ENCODE measurements at regions not wholly inside any gene's neighbourhood (a gene's known extent, or its start where the extent isn't known, plus 50 kb on each side); places are given as distances from the start of the nearest gene placed in this dataset.
A peak's percentile ranks its signal among the peaks of the same experiment; 100 is the strongest.

DNA sequence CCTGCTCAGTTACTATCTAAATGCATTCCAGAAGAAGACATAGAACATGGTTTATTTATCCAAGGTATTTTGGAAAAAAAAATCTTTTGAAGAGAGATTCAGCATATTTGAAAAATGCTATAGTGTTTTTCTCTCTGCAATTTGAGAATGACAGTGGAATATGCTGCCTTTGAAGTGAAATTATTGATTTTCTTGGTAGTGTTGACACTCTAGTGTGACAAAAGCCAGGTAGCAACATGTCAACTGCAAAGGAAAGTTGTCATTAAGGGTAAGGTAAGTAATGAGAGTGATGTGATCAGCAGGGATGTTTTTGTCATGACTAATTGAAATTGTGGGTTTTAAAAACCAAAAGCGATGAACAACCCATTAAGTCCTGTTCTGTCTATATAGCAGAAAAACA, 1387.1 kb upstream of the TMEFF2 start:
- no peaks in the 10 kb centered on the region for H4K20me1 ChIP-seq (ENCODE audit: insufficient read depth, low read length)
- peaks cover 3% of the 10 kb centered on the region; the same call in 1 of the 2 replicates for H3K9me3 ChIP-seq (ENCODE audit: low read length)
- no peaks in the 10 kb centered on the region for H3K36me3 ChIP-seq (replicated peaks in 1 of 2; ENCODE audit: control insufficient read depth in 1 of 2, insufficient read depth in 2 of 2, low read length in 2 of 2)
- no peak overlapping the region for H3K4me2 ChIP-seq (ENCODE audit: low read depth, low read length)
- intact Hi-C loops (cut with micrococcal nuclease; ENCODE audit: unreplicated experiment) (loop anchor here (5.0 to 10.0 kb wide), 4 partner anchors 235 to 1390 kb away; partner anchors contain the start of gene TMEFF2), in situ Hi-C loops (cut with HindIII; ENCODE audit: extremely low pct_ligation_motif_present, low pct_unique_long_range_greater_than_20kb) (loop anchor here (25.0 kb wide), 1 partner anchor 820 kb away; no protein-coding TSS in a partner anchor)
- H3K9ac ChIP-seq (ENCODE audit: insufficient read depth, low read depth, low read length): no peak overlapping the region
- H3K27ac ChIP-seq (ENCODE audit: extremely low read length, insufficient read depth, low read length): no peak overlapping the region
- no peaks in the 10 kb centered on the region for H3K79me2 ChIP-seq (ENCODE audit: insufficient read depth, low read length)
- WGBS (ENCODE audit: low lambda C conversion rate): 69% methylated on average over 1 of the region's 1 CpG
- FAIRE-seq (no peak), ATAC-seq (no peak), DNase-seq (ENCODE audit: low spot score) (no peak)
- no peaks in the 10 kb centered on the region for H3K27me3 ChIP-seq (ENCODE audit: control insufficient read depth in 1 of 2, insufficient read depth in 2 of 2, low read length in 2 of 2)
- no peak overlapping the region for H3K4me3 ChIP-seq (replicated peaks in 1 of 3; ENCODE audit: insufficient read depth in 1 of 3, low read depth in 2 of 3, low read length in 3 of 3)
- POLR2A ChIA-PET: no interaction called here
- no peak overlapping the region for H2AFZ ChIP-seq (ENCODE audit: low read length)
- CTCF ChIA-PET (ENCODE audit: low intra/inter-chr PET ratio, low total read pairs): no interaction called here
- BruUV-seq (replicated peaks): no TSS peak
- H3K4me1 ChIP-seq (ENCODE audit: insufficient read depth, low read length): peaks cover 14% of the 10 kb centered on the region; the same call in 1 of the 2 replicates
- TF ChIP-seq ZSCAN9 (CRISPR knock-in tag; IDR thresholded peaks at IDR 0.05; ENCODE audit: borderline replicate concordance) (no peak), ZNF33A (CRISPR knock-in tag; IDR thresholded peaks at IDR 0.05; ENCODE audit: borderline replicate concordance) (no peak), ETV6 (CRISPR knock-in tag; conservative IDR thresholded peaks at IDR 0.05) (no peak), ARNTL (CRISPR knock-in tag; IDR thresholded peaks at IDR 0.05) (no peak), BRD4 (CRISPR knock-in tag; IDR thresholded peaks at IDR 0.05) (no peak), ZSCAN22 (CRISPR knock-in tag; IDR thresholded peaks at IDR 0.05) (no peak), KLF16 (CRISPR knock-in tag; IDR thresholded peaks at IDR 0.05) (no peak), ZNF20 (CRISPR knock-in tag; IDR thresholded peaks at IDR 0.05) (no peak), HDAC1 (CRISPR knock-in tag; IDR thresholded peaks at IDR 0.05) (0 out of 2 replicates have a peak, but pooled peaks have one; percentile 28)
- TF ChIP-seq, protein P1, sequence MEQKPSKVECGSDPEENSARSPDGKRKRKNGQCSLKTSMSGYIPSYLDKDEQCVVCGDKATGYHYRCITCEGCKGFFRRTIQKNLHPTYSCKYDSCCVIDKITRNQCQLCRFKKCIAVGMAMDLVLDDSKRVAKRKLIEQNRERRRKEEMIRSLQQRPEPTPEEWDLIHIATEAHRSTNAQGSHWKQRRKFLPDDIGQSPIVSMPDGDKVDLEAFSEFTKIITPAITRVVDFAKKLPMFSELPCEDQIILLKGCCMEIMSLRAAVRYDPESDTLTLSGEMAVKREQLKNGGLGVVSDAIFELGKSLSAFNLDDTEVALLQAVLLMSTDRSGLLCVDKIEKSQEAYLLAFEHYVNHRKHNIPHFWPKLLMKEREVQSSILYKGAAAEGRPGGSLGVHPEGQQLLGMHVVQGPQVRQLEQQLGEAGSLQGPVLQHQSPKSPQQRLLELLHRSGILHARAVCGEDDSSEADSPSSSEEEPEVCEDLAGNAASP (CRISPR knock-in tag; IDR thresholded peaks at IDR 0.05; ENCODE audit: borderline replicate concordance): no peak
- TF ChIP-seq, protein P2, sequence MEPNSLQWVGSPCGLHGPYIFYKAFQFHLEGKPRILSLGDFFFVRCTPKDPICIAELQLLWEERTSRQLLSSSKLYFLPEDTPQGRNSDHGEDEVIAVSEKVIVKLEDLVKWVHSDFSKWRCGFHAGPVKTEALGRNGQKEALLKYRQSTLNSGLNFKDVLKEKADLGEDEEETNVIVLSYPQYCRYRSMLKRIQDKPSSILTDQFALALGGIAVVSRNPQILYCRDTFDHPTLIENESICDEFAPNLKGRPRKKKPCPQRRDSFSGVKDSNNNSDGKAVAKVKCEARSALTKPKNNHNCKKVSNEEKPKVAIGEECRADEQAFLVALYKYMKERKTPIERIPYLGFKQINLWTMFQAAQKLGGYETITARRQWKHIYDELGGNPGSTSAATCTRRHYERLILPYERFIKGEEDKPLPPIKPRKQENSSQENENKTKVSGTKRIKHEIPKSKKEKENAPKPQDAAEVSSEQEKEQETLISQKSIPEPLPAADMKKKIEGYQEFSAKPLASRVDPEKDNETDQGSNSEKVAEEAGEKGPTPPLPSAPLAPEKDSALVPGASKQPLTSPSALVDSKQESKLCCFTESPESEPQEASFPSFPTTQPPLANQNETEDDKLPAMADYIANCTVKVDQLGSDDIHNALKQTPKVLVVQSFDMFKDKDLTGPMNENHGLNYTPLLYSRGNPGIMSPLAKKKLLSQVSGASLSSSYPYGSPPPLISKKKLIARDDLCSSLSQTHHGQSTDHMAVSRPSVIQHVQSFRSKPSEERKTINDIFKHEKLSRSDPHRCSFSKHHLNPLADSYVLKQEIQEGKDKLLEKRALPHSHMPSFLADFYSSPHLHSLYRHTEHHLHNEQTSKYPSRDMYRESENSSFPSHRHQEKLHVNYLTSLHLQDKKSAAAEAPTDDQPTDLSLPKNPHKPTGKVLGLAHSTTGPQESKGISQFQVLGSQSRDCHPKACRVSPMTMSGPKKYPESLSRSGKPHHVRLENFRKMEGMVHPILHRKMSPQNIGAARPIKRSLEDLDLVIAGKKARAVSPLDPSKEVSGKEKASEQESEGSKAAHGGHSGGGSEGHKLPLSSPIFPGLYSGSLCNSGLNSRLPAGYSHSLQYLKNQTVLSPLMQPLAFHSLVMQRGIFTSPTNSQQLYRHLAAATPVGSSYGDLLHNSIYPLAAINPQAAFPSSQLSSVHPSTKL (CRISPR knock-in tag; IDR thresholded peaks at IDR 0.05): peak; percentile 54; the same call in 1 of the 2 replicates
- TF ChIP-seq, protein P3, sequence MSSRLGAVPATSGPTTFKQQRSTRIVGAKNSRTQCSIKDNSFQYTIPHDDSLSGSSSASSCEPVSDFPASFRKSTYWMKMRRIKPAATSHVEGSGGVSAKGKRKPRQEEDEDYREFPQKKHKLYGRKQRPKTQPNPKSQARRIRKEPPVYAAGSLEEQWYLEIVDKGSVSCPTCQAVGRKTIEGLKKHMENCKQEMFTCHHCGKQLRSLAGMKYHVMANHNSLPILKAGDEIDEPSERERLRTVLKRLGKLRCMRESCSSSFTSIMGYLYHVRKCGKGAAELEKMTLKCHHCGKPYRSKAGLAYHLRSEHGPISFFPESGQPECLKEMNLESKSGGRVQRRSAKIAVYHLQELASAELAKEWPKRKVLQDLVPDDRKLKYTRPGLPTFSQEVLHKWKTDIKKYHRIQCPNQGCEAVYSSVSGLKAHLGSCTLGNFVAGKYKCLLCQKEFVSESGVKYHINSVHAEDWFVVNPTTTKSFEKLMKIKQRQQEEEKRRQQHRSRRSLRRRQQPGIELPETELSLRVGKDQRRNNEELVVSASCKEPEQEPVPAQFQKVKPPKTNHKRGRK (CRISPR knock-in tag; IDR thresholded peaks at IDR 0.05): no peak
- TF ChIP-seq, protein P4, sequence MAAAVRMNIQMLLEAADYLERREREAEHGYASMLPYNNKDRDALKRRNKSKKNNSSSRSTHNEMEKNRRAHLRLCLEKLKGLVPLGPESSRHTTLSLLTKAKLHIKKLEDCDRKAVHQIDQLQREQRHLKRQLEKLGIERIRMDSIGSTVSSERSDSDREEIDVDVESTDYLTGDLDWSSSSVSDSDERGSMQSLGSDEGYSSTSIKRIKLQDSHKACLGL (CRISPR knock-in tag; IDR thresholded peaks at IDR 0.05): no peak
- TF ChIP-seq, protein P5, sequence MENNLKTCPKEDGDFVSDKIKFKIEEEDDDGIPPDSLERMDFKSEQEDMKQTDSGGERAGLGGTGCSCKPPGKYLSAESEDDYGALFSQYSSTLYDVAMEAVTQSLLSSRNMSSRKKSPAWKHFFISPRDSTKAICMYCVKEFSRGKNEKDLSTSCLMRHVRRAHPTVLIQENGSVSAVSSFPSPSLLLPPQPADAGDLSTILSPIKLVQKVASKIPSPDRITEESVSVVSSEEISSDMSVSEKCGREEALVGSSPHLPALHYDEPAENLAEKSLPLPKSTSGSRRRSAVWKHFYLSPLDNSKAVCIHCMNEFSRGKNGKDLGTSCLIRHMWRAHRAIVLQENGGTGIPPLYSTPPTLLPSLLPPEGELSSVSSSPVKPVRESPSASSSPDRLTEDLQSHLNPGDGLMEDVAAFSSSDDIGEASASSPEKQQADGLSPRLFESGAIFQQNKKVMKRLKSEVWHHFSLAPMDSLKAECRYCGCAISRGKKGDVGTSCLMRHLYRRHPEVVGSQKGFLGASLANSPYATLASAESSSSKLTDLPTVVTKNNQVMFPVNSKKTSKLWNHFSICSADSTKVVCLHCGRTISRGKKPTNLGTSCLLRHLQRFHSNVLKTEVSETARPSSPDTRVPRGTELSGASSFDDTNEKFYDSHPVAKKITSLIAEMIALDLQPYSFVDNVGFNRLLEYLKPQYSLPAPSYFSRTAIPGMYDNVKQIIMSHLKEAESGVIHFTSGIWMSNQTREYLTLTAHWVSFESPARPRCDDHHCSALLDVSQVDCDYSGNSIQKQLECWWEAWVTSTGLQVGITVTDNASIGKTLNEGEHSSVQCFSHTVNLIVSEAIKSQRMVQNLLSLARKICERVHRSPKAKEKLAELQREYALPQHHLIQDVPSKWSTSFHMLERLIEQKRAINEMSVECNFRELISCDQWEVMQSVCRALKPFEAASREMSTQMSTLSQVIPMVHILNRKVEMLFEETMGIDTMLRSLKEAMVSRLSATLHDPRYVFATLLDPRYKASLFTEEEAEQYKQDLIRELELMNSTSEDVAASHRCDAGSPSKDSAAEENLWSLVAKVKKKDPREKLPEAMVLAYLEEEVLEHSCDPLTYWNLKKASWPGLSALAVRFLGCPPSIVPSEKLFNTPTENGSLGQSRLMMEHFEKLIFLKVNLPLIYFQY (CRISPR knock-in tag; IDR thresholded peaks at IDR 0.05; ENCODE audit: borderline replicate concordance): no peak
